A549 (cell line): ENCODE measurements at regions not wholly inside any gene's neighbourhood (a gene's known extent, or its start where the extent isn't known, plus 50 kb on each side); places are given as distances from the start of the nearest gene placed in this dataset.

Source experiments
- ATAC-seq, 2 experiments: fragments of 200-7000 bp in 1 of 2; fragments of >200 bp in 1 of 2; cut with Nextera tagmentation in 1 of 2; cut with Tn5 transposase in 1 of 2; 3 replicates each; pipeline versions ENCODE4 v1.8.0 to v1.9.1; 2018 to 2020; ENCODE audit warnings: mild to moderate bottlenecking in 1 of 2, moderate library complexity in 1 of 2
- CTCF ChIA-PET: fragments of 300-600 bp; sonication (Branson Sonifier 250); formaldehyde crosslinking; extraction: SDS; loops from one replicate; lab custom pipeline; 2021; ENCODE audit warnings: antibody characterized with exemption, inconsistent platforms; lab: Yijun Ruan, JAX
- POLR2A ChIA-PET: fragments of 350-600 bp; formaldehyde crosslinking; extraction: SDS; loops from one replicate; lab custom pipeline; 2021; ENCODE audit warnings: antibody characterized with exemption, inconsistent platforms; lab: Yijun Ruan, JAX
- DNase-seq, 2 experiments: peaks; one replicate each; pipeline versions ENCODE4 v3.0.0 to v3.0.0-alpha.2; 2011 to 2016; ENCODE audit warnings: low read depth in 1 of 2, low spot score in 1 of 2
- FAIRE-seq: peaks from 2 replicates; lab custom pipeline; 2011; peaks lifted over from hg19 to GRCh38; lab: Jason Lieb, UNC
- H3K27ac ChIP-seq, 2 experiments: fragments of >200 bp; sonication (Bioruptor Twin); formaldehyde crosslinking; 3 replicates each; pipeline ENCODE4 v1.5.1; 2016 to 2017
- H3K4me1 ChIP-seq: fragments of >200 bp; sonication (Bioruptor Twin); formaldehyde crosslinking; 3 replicates; pipeline ENCODE4 v1.6.1; 2016
- H3K4me2 ChIP-seq: fragments of >200 bp; sonication (Bioruptor Twin); formaldehyde crosslinking; 3 replicates; pipeline ENCODE4 v1.6.1; 2016
- H3K4me3 ChIP-seq: fragments of >200 bp; sonication (Bioruptor Twin); formaldehyde crosslinking; 3 replicates; pipeline ENCODE4 v1.5.1; 2016
- H3K9me3 ChIP-seq: fragments of >200 bp; sonication (Bioruptor Twin); formaldehyde crosslinking; 3 replicates; pipeline ENCODE4 v1.6.1; 2016
- BCL3 ChIP-seq: fragments of >200 bp; sonication (Bioruptor Twin); formaldehyde crosslinking; IDR thresholded peaks from 3 replicates; pipeline ENCODE4 v1.6.1; 2016
- CBX2 ChIP-seq: fragments of 200-600 bp; sonication (generic); IDR thresholded peaks from 2 replicates; pipeline ENCODE4 v1.6.1; 2016; ENCODE audit warnings: low read depth, mild to moderate bottlenecking, borderline replicate concordance
- CHD2 ChIP-seq: fragments of 150-350 bp; IDR thresholded peaks from 2 replicates; pipeline ENCODE4 v1.6.1; 2014; ENCODE audit warnings: low read length; ENCODE audit not compliant: partially characterized antibody
- E2F6 ChIP-seq: IDR thresholded peaks from 2 replicates; pipeline ENCODE4 v1.6.1; 2012; ENCODE audit warnings: low read depth, borderline replicate concordance
- EHF ChIP-seq: fragments of 250-450 bp; sonication (Bioruptor Pico); IDR thresholded peaks from 2 replicates; pipeline ENCODE4 v1.5.0; 2020; ENCODE audit warnings: mild to moderate bottlenecking
- FOXS1 ChIP-seq: fragments of 250-450 bp; sonication (Bioruptor Pico); IDR thresholded peaks from 2 replicates; pipeline ENCODE4 v1.5.0; 2020; ENCODE audit warnings: mild to moderate bottlenecking, moderate library complexity
- GATA3 ChIP-seq: IDR thresholded peaks from 2 replicates; pipeline ENCODE4 v1.6.1; 2012; ENCODE audit warnings: borderline replicate concordance
- HDAC2 ChIP-seq: fragments of 200-600 bp; sonication (generic); IDR thresholded peaks from 2 replicates; pipeline ENCODE4 v1.6.1; 2016
- HES2 ChIP-seq: fragments of >200 bp; sonication (Bioruptor Twin); formaldehyde crosslinking; IDR thresholded peaks from 2 replicates; pipeline ENCODE4 v1.6.1; 2016
- HOXB13 ChIP-seq: fragments of 250-450 bp; sonication (Bioruptor Pico); IDR thresholded peaks from 2 replicates; pipeline ENCODE4 v1.5.0; 2020; ENCODE audit warnings: low read depth, mild to moderate bottlenecking, moderate library complexity
- MAFK ChIP-seq: fragments of 450-650 bp; IDR thresholded peaks from 2 replicates; pipeline ENCODE4 v1.6.1; 2014; ENCODE audit not compliant: partially characterized antibody
- MAX ChIP-seq: IDR thresholded peaks from 2 replicates; pipeline ENCODE4 v1.6.1; 2012
- NFE2L2 ChIP-seq: fragments of 150-350 bp; conservative IDR thresholded peaks from 2 replicates; pipeline ENCODE4 v1.6.1; 2014; ENCODE audit warnings: low read length
- NPAS2 ChIP-seq: fragments of 250-450 bp; sonication (Bioruptor Pico); IDR thresholded peaks from 2 replicates; pipeline ENCODE4 v1.8.0; 2022; ENCODE audit warnings: mild to moderate bottlenecking, moderate library complexity, borderline replicate concordance
- PHF8 ChIP-seq: fragments of 200-600 bp; sonication (generic); IDR thresholded peaks from 2 replicates; pipeline ENCODE4 v1.6.1; 2016; ENCODE audit warnings: low read depth, mild to moderate bottlenecking, antibody characterized with exemption, moderate library complexity, borderline replicate concordance
- POLR2AphosphoS2 ChIP-seq: conservative IDR thresholded peaks from 2 replicates; pipeline ENCODE4 v1.6.1; 2012; ENCODE audit warnings: low read length, improper control_type of control experiment, inconsistent platforms
- SMC3 ChIP-seq: fragments of >200 bp; sonication (Bioruptor Twin); formaldehyde crosslinking; IDR thresholded peaks from 3 replicates; pipeline ENCODE4 v1.6.1; 2018; ENCODE audit warnings: inconsistent platforms
- SREBF2 ChIP-seq: fragments of 450-650 bp; IDR thresholded peaks from 2 replicates; pipeline ENCODE4 v1.6.1; 2014; ENCODE audit warnings: mild to moderate bottlenecking, moderate library complexity
- TFCP2L1 ChIP-seq: fragments of 250-450 bp; sonication (Bioruptor Pico); IDR thresholded peaks from 2 replicates; pipeline ENCODE4 v1.5.0; 2021; ENCODE audit warnings: mild to moderate bottlenecking
- USF2 ChIP-seq: fragments of 450-650 bp; IDR thresholded peaks from 2 replicates; pipeline ENCODE4 v1.6.1; 2014; ENCODE audit warnings: antibody characterized with exemption
- ZC3H11A ChIP-seq: fragments of 450-650 bp; IDR thresholded peaks from 2 replicates; pipeline ENCODE4 v1.6.1; 2014; ENCODE audit warnings: antibody characterized with exemption, mild to moderate bottlenecking
- ZNF302 ChIP-seq: fragments of 250-450 bp; sonication (Bioruptor Pico); IDR thresholded peaks from 2 replicates; pipeline ENCODE4 v1.9.0; 2021; ENCODE audit warnings: inconsistent platforms, mild to moderate bottlenecking, moderate library complexity
- ZSCAN20 ChIP-seq: fragments of 250-450 bp; sonication (Bioruptor Pico); IDR thresholded peaks from 2 replicates; pipeline ENCODE4 v1.8.0; 2022; ENCODE audit warnings: mild to moderate bottlenecking, moderate library complexity
- WGBS: methylation state at CpG from one replicate; pipeline ENCODE4 v1.1.6; 2017; ENCODE audit errors: missing lambda C conversion rate; 5-methylcytosine and 5-hydroxymethylcytosine counted together

GRCh38 chr10:47053081-47053798 is 142.0 kb downstream of the PTPN20 start:
- Histone ChIP-seq H3K4me2 (no peak overlapping the region), H3K4me3 (no peak overlapping the region), H3K9me3 (no peaks in the 10 kb centered on the region), H3K27ac (no peak overlapping the region), H3K4me1 (no peaks in the 10 kb centered on the region)
- 50% methylated on average over 7 of the region's 7 CpGs for WGBS
- CTCF ChIA-PET, result no interaction called here
- no peak for TF ChIP-seq FOXS1
- no peak for TF ChIP-seq ZSCAN20 (CRISPR knock-in tag)
- no peak for TF ChIP-seq TFCP2L1 (CRISPR knock-in tag)
- no peak for TF ChIP-seq NPAS2 (CRISPR knock-in tag)
- no peak for TF ChIP-seq HES2
- no peak for TF ChIP-seq ZNF302 (CRISPR knock-in tag)
- no peak for TF ChIP-seq POLR2AphosphoS2
- TF ChIP-seq HOXB13 (CRISPR knock-in tag), result no peak
- TF ChIP-seq HDAC2, result no peak
- TF ChIP-seq NFE2L2, result no peak
- TF ChIP-seq SREBF2, result no peak
- no peak for TF ChIP-seq SMC3
- TF ChIP-seq ZC3H11A, result no peak
- no peak for TF ChIP-seq USF2
- TF ChIP-seq MAX, result no peak
- TF ChIP-seq MAFK, result no peak
- no peak for TF ChIP-seq GATA3
- no peak for TF ChIP-seq CHD2
- no peak for TF ChIP-seq BCL3
- FAIRE-seq (no peak), ATAC-seq (no peak), DNase-seq (no peak)
- POLR2A ChIA-PET, result no interaction called here

GRCh38 chr10:47054974-47055373 is 143.7 kb downstream of the PTPN20 start:
- no peaks in the 10 kb centered on the region for H3K4me1 ChIP-seq
- 65% methylated on average over 2 of the region's 2 CpGs for WGBS
- no peaks in the 10 kb centered on the region for H3K9me3 ChIP-seq
- H3K4me3 ChIP-seq, result no peak overlapping the region
- DNase-seq (no peak), ATAC-seq (no peak), FAIRE-seq (no peak)
- H3K4me2 ChIP-seq, result no peak overlapping the region
- CTCF ChIA-PET, result interaction anchor here (1.2 to 1.8 kb wide), 4 partner anchors 9 to 257 kb away, joined by 3 to 6 read pairs (median 5); no protein-coding TSS in a partner anchor
- POLR2A ChIA-PET, result no interaction called here
- TF ChIP-seq CBX2, result no peak
- TF ChIP-seq E2F6, result no peak
- TF ChIP-seq PHF8, result no peak
- TF ChIP-seq EHF (CRISPR knock-in tag), result no peak
- TF ChIP-seq, all 56 proteins: peak for 0
- no peak overlapping the region for H3K27ac ChIP-seq
